Dedifferentiated amniotic fluid mesenchymal stem cell (primary cell): ENCODE measurements at regions not wholly inside any gene's neighbourhood (a gene's known extent, or its start where the extent isn't known, plus 50 kb on each side); places are given as distances from the start of the nearest gene placed in this dataset.
"Not testable (repeated sequence)": the region's sequence is repeated elsewhere in the genome, so short reads cannot be mapped to it uniquely, and the experiment has no call there.

Experiments
- DNase-seq: peaks from one replicate; pipeline ENCODE4 v3.0.0-alpha.2; 2016; ENCODE audit errors: extremely low spot score

- no peak for DNase-seq
Observed at GRCh38 chr14:59057551-59057950, 130.9 kb upstream of the DAAM1 start.

DNA sequence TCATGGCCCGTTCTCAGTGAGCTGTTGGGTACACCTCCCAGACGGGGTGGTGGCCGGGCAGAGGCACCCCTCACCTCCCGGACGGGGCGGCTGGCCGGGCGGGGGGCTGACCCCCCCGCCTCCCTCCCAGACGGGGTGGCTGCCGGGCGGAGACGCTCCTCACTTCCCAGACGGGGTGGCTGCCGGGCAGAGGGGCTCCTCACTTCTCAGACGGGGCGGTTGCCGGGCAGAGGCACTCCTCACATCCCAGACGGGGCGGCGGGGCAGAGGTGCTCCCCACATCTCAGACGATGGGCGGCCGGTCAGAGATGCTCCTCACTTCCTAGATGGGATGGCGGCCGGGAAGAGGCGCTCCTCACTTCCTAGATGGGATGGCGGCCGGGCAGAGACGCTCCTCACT is 129.7 kb upstream of the DAAM1 start:
- not testable (repeated sequence) for DNase-seq

DNA sequence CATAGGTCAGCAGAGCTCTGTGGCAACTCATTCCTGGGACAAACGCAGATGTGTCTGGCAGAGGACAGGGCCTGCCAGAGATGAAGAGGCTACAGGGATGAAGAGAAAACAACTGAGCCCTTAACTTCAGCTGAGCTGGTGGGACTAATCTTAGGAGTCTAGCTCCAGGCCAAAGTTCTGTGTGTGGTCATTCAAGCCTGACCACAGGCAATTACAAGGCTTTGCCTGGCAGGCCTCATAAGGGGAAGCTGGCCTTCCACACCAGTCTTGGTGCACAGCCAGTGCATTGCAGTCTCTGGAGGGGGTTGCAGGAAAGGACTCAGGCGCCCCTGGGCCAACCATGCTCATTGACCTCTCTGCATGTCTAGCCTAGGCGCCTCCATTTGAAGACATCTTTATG is 127.6 kb upstream of the DAAM1 start:
- DNase-seq = no peak

- DNase-seq = no peak
Observed at GRCh38 chr14:59061292-59061691, 127.2 kb upstream of the DAAM1 start.

- DNase-seq = no peak
Observed at GRCh38 chr14:59063259-59063658, 125.2 kb upstream of the DAAM1 start.

DNA sequence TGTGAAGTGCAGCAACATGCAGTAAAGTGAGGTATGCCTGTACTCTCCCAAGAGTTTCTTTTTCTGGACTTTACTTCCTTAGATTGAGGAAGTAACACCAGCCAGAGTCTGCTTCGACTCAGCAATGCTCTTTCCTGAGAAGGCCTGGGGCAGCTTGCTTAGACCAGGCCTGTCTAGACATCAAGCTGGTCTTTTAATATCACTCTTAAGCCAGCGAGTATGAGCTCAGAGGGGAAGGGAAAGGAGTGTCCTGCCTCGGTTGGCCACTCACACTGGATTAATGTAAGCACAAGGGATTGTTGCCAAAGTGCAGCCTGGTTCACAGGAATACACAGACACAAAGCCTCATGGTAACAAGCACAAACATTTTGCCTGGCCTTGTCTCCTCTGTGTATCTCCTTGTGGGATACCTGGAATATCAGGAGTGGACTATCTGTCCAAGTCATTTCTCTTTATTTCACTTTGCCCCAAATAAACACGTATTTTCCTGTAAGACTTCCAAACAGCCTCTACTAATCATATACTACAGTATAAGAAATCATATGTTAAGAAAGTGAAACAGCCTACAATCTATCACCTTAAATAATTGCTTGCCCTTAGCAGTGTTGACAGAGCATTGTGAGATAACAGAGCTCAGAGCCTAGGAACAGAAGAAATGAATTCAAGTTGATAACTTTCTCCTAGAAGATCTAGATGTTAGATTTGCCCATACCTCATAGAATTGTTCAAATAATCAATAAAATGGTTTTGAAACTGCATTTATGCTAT is 121.2 kb upstream of the DAAM1 start:
- DNase-seq = no peak

GRCh38 chr14:59069163-59069854 is 119.2 kb upstream of the DAAM1 start:
- no peak for DNase-seq

DNA sequence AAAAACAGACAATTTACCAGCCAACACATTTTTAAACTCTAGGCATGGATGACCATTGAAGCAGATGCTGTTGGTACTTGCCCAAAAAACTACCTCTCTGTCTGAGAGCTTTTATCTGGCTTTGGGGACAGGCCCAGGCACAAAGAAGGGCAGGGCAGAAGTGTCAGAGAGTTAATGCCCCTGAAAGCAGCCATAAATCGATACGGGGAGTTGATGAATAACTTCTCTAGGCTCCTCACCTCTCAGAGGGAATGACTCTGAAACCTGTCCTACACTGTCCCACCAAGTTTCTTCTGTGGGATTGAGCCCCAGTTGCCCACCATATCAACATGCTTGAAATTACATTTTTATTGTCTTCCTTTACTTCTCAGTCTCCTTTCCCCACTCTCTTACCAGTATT is 113.0 kb upstream of the DAAM1 start:
- no peak for DNase-seq

DNA sequence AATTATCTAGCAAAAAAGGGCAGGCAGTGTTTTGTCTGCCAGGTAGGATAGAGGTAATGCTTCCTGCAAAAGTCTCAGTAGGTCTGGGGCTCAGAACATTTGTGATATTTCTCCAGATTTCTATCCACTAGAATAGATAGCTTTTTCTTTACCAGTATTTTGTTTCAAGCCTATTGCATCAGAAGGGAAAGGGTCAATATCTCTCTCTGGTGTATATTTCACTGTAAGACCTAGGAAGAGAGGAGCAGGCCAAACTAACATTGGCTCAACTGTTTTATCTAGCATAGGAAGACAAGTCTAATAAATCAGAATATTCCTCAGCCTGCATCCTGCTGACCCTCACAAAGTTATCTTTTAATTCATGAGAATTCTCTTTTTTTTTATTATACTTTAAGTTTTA is 106.7 kb upstream of the DAAM1 start:
- peak; percentile 47 for DNase-seq

GRCh38 chr14:59085207-59085739 is 103.2 kb upstream of the DAAM1 start:
- no peak for DNase-seq

DNA sequence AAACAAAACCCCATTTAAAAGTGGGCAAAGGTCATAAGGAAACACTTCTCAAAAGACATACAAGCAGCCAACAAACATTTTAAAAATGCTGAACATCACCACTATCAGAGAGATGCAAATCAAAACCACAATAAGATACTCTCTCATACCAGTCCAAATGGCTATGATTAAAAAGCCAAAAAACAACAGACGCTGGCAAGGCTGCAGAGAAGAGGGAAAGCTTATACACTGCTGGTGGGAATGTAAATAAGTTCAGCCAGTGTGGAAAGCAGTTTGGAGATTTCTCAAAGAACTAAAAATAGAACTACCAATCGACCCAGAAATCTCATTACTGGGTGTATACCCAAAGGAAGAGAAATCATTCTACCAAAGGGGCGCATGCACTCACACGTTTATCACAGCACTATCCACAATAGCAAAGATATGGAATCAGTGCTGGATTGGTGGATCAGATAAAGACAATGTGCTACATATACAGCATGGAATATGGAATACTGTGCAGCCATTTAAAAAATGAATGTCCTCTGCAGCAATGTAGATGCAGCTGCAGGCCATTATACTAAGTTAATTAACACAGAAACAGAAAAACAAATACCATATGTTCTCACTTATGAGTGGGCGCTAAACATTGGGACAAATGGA is 102.1 kb upstream of the DAAM1 start:
- DNase-seq = peak; percentile 30

DNA sequence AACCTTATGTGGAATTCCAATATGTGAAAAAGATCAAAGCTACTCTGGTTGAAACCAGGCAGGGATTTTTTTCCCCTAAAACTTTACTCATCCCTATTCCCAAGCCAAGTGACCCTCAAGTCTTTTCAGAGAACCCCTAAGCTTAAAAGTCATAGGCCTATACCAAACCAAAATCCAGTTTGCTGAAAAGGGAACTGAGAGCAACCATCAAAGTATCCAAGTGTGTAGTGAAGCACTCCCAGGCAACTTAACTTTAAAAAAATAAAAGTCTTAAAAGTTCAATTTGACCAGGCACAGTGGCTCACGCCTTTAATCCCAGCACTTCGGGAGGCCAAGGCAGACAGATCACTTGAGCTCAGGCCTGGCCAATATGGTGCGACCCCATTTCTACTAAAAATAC is 101.2 kb upstream of the DAAM1 start:
- DNase-seq = no peak

DNA sequence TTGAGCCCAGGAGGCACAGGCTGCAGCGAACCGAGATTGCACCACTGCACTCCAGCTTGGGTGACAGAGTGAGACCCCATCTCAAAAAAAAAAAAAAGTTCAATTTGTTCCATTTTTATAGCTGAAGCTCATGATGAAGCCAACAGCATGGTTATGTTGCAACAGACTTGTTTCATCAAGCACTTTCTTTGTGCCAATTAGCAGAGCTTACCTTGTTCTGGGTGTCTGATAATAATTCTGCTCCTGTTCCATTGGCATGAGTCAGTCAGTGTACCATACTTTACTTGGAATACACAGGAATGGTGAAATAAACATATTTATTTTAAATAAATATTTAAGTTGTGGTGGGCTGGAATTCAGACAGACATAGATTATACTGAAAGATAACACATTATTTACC is 100.8 kb upstream of the DAAM1 start:
- DNase-seq = no peak

DNA sequence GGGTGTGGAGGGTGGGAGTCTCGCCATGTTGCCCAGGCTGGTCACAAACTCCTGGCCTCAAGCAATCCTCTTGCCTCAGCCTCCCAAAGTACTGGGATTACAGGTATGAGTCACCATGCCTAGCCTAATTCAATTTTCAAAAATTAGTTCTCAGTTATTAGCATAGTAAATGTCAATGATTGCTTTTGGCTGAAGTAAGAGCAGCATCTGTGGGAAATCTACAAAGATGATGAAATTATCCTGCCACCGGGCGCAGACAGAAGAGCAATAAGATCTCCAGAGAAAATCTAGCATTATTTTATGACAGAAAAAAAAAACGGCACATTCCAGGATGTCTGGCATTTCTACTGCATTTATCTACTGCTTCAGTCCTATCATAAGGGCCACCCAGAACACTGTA is 97.9 kb upstream of the DAAM1 start:
- no peak for DNase-seq

DNA sequence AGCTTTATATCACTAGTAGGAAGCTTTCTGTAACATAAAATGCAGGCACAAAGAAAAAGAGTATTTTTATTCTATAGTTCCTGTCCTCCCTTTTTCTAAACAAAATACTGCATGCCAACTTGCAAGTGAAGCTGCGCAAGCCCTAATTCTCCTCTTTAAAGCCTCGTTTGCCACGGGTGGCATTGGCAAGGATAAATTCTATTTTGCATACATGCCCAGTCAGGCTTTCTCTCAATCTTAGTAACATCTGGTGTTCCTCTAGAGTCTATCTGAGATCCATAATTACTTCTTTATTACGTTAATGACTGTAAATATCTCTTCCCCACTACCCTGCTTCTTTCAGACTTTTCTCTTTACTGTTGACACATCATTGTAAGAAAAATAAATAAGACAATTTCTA is 97.1 kb upstream of the DAAM1 start:
- DNase-seq = no peak

DNA sequence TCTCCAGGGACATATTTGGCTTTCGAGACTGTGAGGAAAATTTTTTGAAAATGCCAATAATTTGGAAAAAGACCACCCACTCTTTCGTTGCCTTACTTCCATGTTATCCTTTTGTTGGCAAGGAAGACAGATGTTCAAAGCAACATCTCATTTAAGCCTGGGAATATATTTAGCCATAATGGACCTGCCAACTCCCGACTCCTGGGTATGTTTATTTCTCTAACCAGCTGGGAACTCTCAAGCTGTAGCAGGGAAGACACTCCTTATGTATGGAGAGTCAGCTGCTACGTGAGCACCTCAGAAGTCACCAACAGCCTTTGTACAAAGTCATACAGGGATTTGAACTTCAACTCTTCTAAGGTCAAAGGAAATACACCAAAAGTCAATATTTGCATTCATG is 96.5 kb upstream of the DAAM1 start:
- DNase-seq = no peak

DNA sequence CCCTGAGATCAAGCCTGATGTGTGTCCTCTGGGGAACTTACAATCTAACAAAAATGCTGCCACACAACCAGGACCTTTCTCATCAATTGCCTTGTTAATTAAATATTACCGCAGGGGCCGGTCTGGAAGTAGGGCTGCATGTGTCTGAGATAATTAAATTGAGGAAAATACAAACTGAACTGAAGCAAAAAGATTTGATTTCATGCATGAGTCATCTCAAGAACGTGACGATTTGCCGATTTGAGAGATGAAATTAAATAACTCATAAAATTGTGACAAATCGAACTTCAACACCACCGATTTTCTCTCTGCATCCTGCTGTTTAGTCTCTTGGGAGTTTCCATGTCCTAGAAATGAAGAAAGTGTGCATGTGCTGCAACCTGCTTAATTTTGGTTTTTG is 94.6 kb upstream of the DAAM1 start:
- DNase-seq = no peak

DNA sequence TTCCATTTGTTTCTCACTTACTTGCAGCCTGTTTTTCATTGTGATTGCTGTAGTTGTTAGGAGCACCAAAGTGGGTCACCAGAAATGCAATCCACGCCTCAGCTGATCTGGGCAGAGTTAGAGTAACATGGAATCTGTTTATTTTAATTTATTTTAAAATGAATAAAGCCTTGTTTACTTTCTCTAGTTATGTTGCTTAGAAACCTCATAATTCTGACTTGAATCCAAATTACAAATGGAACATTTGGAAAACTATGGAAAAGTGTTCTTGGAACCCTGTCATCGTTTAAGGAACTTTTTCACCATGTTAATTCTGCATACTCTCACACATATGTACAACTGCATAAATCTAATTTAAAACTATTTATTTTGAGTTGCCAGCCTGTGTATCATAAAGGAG is 92.2 kb upstream of the DAAM1 start:
- no peak for DNase-seq

GRCh38 chr14:59097681-59098080 is 90.8 kb upstream of the DAAM1 start:
- DNase-seq = no peak

DNA sequence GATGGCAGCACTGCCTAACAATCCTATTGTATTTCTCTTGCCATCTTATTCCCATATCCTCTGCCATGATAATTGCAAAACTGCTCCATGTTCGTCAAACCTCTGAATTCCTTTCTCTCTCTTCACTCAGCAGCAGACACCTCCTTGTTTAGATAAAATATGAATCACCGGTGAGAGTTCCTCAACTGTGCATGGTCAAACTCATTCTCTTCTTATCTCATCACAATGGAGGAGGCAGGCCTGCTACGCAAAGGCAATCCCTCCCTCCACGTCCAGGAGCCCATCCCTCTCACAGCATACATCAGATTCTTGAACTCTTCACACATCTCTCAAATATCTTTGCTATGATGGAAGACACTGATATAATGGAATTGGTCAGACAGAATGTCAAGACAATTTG is 90.1 kb upstream of the DAAM1 start:
- peak; percentile 32 for DNase-seq

- no peak for DNase-seq
Observed at GRCh38 chr14:59100205-59100604, 88.3 kb upstream of the DAAM1 start.

DNA sequence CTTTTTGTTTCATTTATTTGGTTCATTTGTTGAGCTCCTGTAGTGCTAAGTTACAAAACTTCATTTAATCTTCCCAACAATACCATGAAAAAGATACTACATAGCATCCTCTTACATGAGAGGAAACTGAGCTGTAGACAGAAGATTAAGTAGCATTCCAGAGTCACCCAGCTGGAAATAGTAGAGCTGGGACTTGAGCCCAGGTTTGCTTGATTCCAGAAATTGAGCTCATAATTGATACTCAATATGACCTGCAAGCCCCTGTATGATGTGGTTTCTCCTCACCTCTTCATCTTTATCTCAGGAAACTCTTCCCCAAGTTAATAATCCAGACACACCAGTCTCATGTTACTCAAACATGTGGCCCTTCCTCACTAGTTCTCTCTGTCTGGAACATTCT is 87.0 kb upstream of the DAAM1 start:
- no peak for DNase-seq

- DNase-seq = no peak
Observed at GRCh38 chr14:59103396-59103795, 85.1 kb upstream of the DAAM1 start.
